Neuron (in vitro differentiated cells): ENCODE measurements at regions not wholly inside any gene's neighbourhood (a gene's known extent, or its start where the extent isn't known, plus 50 kb on each side); places are given as distances from the start of the nearest gene placed in this dataset.

Experiments used
- H2AFZ ChIP-seq: one replicate; pipeline ENCODE4 v1.6.1; 2013; ENCODE audit warnings: low read depth, mild to moderate bottlenecking, inconsistent platforms, low read length, moderate library complexity
- H3K27me3 ChIP-seq: one replicate; pipeline ENCODE4 v1.6.1; 2013; ENCODE audit warnings: low read length; ENCODE audit not compliant: insufficient read depth
- H3K36me3 ChIP-seq: one replicate; pipeline ENCODE4 v1.6.1; 2013; ENCODE audit warnings: low read length; ENCODE audit not compliant: insufficient read depth
- H3K4me1 ChIP-seq: one replicate; pipeline ENCODE4 v1.6.1; 2013; ENCODE audit warnings: low read length; ENCODE audit not compliant: insufficient read depth
- H3K4me3 ChIP-seq: 2 replicates; pipeline ENCODE4 v1.5.1; 2013; ENCODE audit warnings: mild to moderate bottlenecking, low read length, moderate library complexity
- H3K9me3 ChIP-seq: one replicate; pipeline ENCODE4 v1.6.1; 2013; ENCODE audit warnings: low read length

GRCh38 chr11:80455818-80456217 is 1015.0 kb upstream of the TENM4 start:
- Histone ChIP-seq H3K9me3 (no peaks in the 10 kb centered on the region), H3K36me3 (no peaks in the 10 kb centered on the region), H3K4me1 (peaks cover 8% of the 10 kb centered on the region), H3K27me3 (no peaks in the 10 kb centered on the region), H3K4me3 (no peak overlapping the region), H2AFZ (no peak overlapping the region)

- no peaks in the 10 kb centered on the region for H3K27me3 ChIP-seq
- H3K4me1 ChIP-seq, result no peaks in the 10 kb centered on the region
- no peaks in the 10 kb centered on the region for H3K36me3 ChIP-seq
- H3K9me3 ChIP-seq, result no peaks in the 10 kb centered on the region
- H2AFZ ChIP-seq, result no peak overlapping the region
- no peak overlapping the region for H3K4me3 ChIP-seq
Observed at GRCh38 chr11:80451105-80451504, 1010.3 kb upstream of the TENM4 start.

GRCh38 chr11:80448709-80449108 is 1007.9 kb upstream of the TENM4 start:
- Histone ChIP-seq H3K4me1 (no peaks in the 10 kb centered on the region), H2AFZ (no peak overlapping the region), H3K36me3 (no peaks in the 10 kb centered on the region), H3K4me3 (no peak overlapping the region), H3K27me3 (no peaks in the 10 kb centered on the region), H3K9me3 (no peaks in the 10 kb centered on the region)

GRCh38 chr11:80443177-80443576 is 1002.3 kb upstream of the TENM4 start:
- Histone ChIP-seq H3K27me3 (no peaks in the 10 kb centered on the region), H3K9me3 (no peaks in the 10 kb centered on the region), H3K4me1 (peaks cover 28% of the 10 kb centered on the region), H3K4me3 (no peak overlapping the region), H3K36me3 (no peaks in the 10 kb centered on the region), H2AFZ (no peak overlapping the region)

- Histone ChIP-seq H3K36me3 (no peaks in the 10 kb centered on the region), H3K4me1 (peaks cover 28% of the 10 kb centered on the region), H3K4me3 (no peak overlapping the region), H3K27me3 (no peaks in the 10 kb centered on the region), H2AFZ (no peak overlapping the region), H3K9me3 (no peaks in the 10 kb centered on the region)
Observed at GRCh38 chr11:80441821-80442220, 1001.0 kb upstream of the TENM4 start.

- no peaks in the 10 kb centered on the region for H3K36me3 ChIP-seq
- no peaks in the 10 kb centered on the region for H3K27me3 ChIP-seq
- no peaks in the 10 kb centered on the region for H3K9me3 ChIP-seq
- peak overlapping the region; percentile 52 for H2AFZ ChIP-seq
- peaks cover 28% of the 10 kb centered on the region for H3K4me1 ChIP-seq
- no peak overlapping the region for H3K4me3 ChIP-seq
Observed at GRCh38 chr11:80440835-80441234, 1000.0 kb upstream of the TENM4 start.

GRCh38 chr11:80436547-80436946 is 995.7 kb upstream of the TENM4 start:
- peaks cover 29% of the 10 kb centered on the region for H3K4me1 ChIP-seq
- H3K36me3 ChIP-seq, result no peaks in the 10 kb centered on the region
- no peaks in the 10 kb centered on the region for H3K27me3 ChIP-seq
- no peaks in the 10 kb centered on the region for H3K9me3 ChIP-seq
- H2AFZ ChIP-seq, result no peak overlapping the region
- H3K4me3 ChIP-seq, result no peak overlapping the region

GRCh38 chr11:80435345-80435744 is 994.5 kb upstream of the TENM4 start:
- Histone ChIP-seq H3K36me3 (no peaks in the 10 kb centered on the region), H3K9me3 (no peaks in the 10 kb centered on the region), H2AFZ (no peak overlapping the region), H3K4me1 (peaks cover 19% of the 10 kb centered on the region), H3K27me3 (no peaks in the 10 kb centered on the region), H3K4me3 (no peak overlapping the region)

- Histone ChIP-seq H2AFZ (no peak overlapping the region), H3K4me3 (no peak overlapping the region), H3K9me3 (no peaks in the 10 kb centered on the region), H3K4me1 (peaks cover 19% of the 10 kb centered on the region), H3K36me3 (no peaks in the 10 kb centered on the region), H3K27me3 (no peaks in the 10 kb centered on the region)
Observed at GRCh38 chr11:80432057-80432456, 991.2 kb upstream of the TENM4 start.

- H2AFZ ChIP-seq, result no peak overlapping the region
- H3K9me3 ChIP-seq, result no peaks in the 10 kb centered on the region
- peaks cover 14% of the 10 kb centered on the region for H3K4me1 ChIP-seq
- no peak overlapping the region for H3K4me3 ChIP-seq
- no peaks in the 10 kb centered on the region for H3K27me3 ChIP-seq
- H3K36me3 ChIP-seq, result no peaks in the 10 kb centered on the region
Observed at GRCh38 chr11:80424012-80424695, 983.3 kb upstream of the TENM4 start.

GRCh38 chr11:80420374-80420773 is 979.5 kb upstream of the TENM4 start:
- H3K4me3 ChIP-seq, result no peak overlapping the region
- no peak overlapping the region for H2AFZ ChIP-seq
- no peaks in the 10 kb centered on the region for H3K27me3 ChIP-seq
- no peaks in the 10 kb centered on the region for H3K36me3 ChIP-seq
- no peaks in the 10 kb centered on the region for H3K9me3 ChIP-seq
- peaks cover 20% of the 10 kb centered on the region for H3K4me1 ChIP-seq

GRCh38 chr11:80417681-80418080 is 976.9 kb upstream of the TENM4 start:
- Histone ChIP-seq H3K4me1 (peaks cover 15% of the 10 kb centered on the region), H3K36me3 (no peaks in the 10 kb centered on the region), H3K9me3 (no peaks in the 10 kb centered on the region), H2AFZ (peak overlapping the region; percentile 30), H3K27me3 (no peaks in the 10 kb centered on the region), H3K4me3 (no peak overlapping the region)

- H3K4me1 ChIP-seq, result peaks cover 15% of the 10 kb centered on the region
- no peaks in the 10 kb centered on the region for H3K27me3 ChIP-seq
- no peak overlapping the region for H2AFZ ChIP-seq
- no peaks in the 10 kb centered on the region for H3K9me3 ChIP-seq
- no peaks in the 10 kb centered on the region for H3K36me3 ChIP-seq
- no peak overlapping the region for H3K4me3 ChIP-seq
Observed at GRCh38 chr11:80415580-80415979, 974.8 kb upstream of the TENM4 start.
